Activated B cell treated with CpG ODN at 0.5 μM for 24 hours (primary cell): ENCODE measurements at regions not wholly inside any gene's neighbourhood (a gene's known extent, or its start where the extent isn't known, plus 50 kb on each side); places are given as distances from the start of the nearest gene placed in this dataset.

ENCODE experiments used
- ATAC-seq: fragments of 200-7000 bp; cut with Tn5 transposase; one replicate; pipeline ENCODE4 v1.10.0; 2021; ENCODE audit warnings: low read depth, mild to moderate bottlenecking, moderate library complexity
- CTCF ChIA-PET: fragments of 350-600 bp; sonication (Branson Sonifier 250); formaldehyde crosslinking; loops from one replicate; lab custom pipeline; 2021; ENCODE audit warnings: antibody characterized with exemption; lab: Charles Lee
- POLR2A ChIA-PET: fragments of 350-600 bp; sonication (Branson Sonifier 250); formaldehyde crosslinking; loops from one replicate; lab custom pipeline; 2021; ENCODE audit warnings: antibody characterized with exemption; lab: Charles Lee
- DNase-seq: peaks from one replicate; pipeline ENCODE4 v3.0.0; 2022
- H3K27ac Mint-ChIP-seq: one replicate; pipeline ENCODE4 v1.8.0; 2020; ENCODE audit warnings: mixed read lengths
- H3K27me3 Mint-ChIP-seq: one replicate; pipeline ENCODE4 v1.8.0; 2021; ENCODE audit warnings: mixed read lengths
- H3K36me3 Mint-ChIP-seq: one replicate; pipeline ENCODE4 v1.8.0; 2021; ENCODE audit warnings: low read depth, mixed read lengths
- H3K4me1 Mint-ChIP-seq: one replicate; pipeline ENCODE4 v1.8.0; 2021; ENCODE audit warnings: mixed read lengths
- H3K4me3 Mint-ChIP-seq: one replicate; pipeline ENCODE4 v1.8.0; 2020; ENCODE audit warnings: mild to moderate bottlenecking, mixed read lengths
- H3K9me3 Mint-ChIP-seq: one replicate; pipeline ENCODE4 v1.8.0; 2020; ENCODE audit warnings: mixed read lengths
- intact Hi-C: fragments of 100-400 bp; cut with micrococcal nuclease; formaldehyde crosslinking; loops from one replicate; pipeline ENCODE4 v1.15.1; 2024
- TF ChIP-seq, protein P1 (sequence below): fragments of 200-600 bp; IDR thresholded peaks from one replicate; pipeline ENCODE4 v1.8.0; 2022; ENCODE audit warnings: antibody characterized with exemption, mild to moderate bottlenecking

DNA sequence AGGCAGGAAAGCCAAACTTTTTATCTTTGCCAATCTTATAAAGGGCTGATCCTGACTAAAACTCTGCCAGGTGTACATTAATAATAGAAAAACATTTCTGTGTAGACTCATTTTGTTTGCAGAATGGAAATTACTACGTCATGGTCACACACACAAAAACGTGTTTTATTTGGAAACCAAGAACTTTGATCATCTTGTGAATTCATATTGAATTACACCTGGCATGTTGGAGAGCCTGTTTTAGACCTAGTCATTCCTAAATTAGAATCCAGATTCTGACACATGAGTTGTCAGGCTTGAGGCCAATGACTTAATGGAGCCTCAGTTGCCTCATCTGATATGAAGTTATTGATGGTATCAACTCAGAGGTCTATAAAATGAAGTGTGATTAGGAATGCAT lies 235.6 kb upstream of the TENM4 start:
- no peaks in the 10 kb centered on the region for H3K9me3 Mint-ChIP-seq
- ChIA-PET CTCF (no interaction called here), POLR2A (no interaction called here)
- H3K27ac Mint-ChIP-seq, result no peak overlapping the region
- TF ChIP-seq, protein P1, sequence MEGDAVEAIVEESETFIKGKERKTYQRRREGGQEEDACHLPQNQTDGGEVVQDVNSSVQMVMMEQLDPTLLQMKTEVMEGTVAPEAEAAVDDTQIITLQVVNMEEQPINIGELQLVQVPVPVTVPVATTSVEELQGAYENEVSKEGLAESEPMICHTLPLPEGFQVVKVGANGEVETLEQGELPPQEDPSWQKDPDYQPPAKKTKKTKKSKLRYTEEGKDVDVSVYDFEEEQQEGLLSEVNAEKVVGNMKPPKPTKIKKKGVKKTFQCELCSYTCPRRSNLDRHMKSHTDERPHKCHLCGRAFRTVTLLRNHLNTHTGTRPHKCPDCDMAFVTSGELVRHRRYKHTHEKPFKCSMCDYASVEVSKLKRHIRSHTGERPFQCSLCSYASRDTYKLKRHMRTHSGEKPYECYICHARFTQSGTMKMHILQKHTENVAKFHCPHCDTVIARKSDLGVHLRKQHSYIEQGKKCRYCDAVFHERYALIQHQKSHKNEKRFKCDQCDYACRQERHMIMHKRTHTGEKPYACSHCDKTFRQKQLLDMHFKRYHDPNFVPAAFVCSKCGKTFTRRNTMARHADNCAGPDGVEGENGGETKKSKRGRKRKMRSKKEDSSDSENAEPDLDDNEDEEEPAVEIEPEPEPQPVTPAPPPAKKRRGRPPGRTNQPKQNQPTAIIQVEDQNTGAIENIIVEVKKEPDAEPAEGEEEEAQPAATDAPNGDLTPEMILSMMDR, result no peak
- H3K4me1 Mint-ChIP-seq, result no peaks in the 10 kb centered on the region
- ATAC-seq, result no peak
- intact Hi-C loops, result no loop called here
- no peak for DNase-seq
- H3K27me3 Mint-ChIP-seq, result no peaks in the 10 kb centered on the region
- no peak overlapping the region for H3K4me3 Mint-ChIP-seq
- no peaks in the 10 kb centered on the region for H3K36me3 Mint-ChIP-seq

DNA sequence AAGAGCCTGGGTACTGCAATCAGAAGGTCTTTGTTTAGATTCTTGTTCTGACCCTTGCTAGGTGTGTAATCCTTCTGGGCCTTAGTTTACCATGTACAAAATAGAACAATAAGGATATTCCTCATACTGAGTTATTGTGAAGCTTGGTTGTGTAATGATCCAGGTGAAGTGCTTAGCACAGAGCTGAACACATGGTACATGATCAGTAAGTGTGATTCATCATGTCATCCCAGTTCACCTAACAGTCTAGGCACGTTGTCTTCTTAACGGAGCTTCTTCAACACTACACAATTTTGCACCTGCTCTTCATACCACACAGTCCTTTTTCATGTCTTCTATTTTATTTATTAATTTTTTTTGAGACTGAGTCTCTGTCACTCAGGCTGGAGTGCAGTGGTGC lies 234.3 kb upstream of the TENM4 start:
- TF ChIP-seq, protein P1, result no peak
- ChIA-PET CTCF (no interaction called here), POLR2A (no interaction called here)
- Mint-ChIP-seq H3K27ac (no peak overlapping the region), H3K27me3 (no peaks in the 10 kb centered on the region), H3K4me1 (no peaks in the 10 kb centered on the region), H3K4me3 (no peak overlapping the region), H3K9me3 (no peaks in the 10 kb centered on the region), H3K36me3 (no peaks in the 10 kb centered on the region)
- DNase-seq (no peak), ATAC-seq (no peak)
- intact Hi-C loops, result no loop called here

DNA sequence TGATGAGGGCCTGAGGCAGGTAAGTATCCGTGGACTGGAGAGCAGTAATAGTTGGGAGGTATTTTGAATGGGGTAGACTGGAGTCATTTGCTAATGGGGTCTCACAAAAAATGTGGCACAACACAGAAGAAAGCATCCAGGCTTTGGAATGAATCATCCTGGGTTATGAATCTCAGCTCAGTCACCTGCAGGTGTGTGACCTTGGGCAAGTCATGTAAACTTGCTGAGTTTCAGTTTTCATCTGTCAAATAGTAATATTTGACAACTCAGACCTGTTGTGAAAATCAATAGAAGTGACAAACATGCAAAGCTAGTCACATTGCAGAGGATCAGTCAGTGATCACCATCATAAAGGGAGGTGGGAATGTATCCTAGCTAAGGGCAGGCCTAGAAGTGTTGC lies 232.0 kb upstream of the TENM4 start:
- CTCF ChIA-PET, result no interaction called here
- no peak for ATAC-seq
- Mint-ChIP-seq H3K27ac (no peak overlapping the region), H3K36me3 (no peaks in the 10 kb centered on the region), H3K4me1 (no peaks in the 10 kb centered on the region), H3K4me3 (no peak overlapping the region), H3K9me3 (no peaks in the 10 kb centered on the region), H3K27me3 (no peaks in the 10 kb centered on the region)
- no peak for DNase-seq
- POLR2A ChIA-PET, result no interaction called here
- TF ChIP-seq, protein P1, result no peak
- intact Hi-C loops, result no loop called here

DNA sequence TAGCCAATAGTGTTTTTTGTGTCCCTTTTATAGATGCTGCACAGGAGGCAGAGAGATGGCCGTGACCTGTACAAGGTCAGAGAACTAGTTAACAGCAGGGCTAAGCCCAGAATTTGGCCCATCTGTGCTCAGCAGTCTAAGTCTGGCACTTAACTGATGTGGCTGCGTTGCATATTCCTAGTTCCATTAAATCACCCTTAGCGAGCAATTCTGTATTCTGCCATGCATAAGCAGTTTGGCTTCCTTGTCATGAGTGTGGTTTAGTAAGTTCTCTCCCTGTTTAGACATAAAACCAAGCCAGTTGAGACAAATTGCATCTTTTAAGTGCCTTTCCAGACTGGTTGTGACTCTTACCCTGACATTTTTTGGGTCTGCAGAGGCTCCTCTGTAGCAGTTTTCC lies 230.6 kb upstream of the TENM4 start:
- Mint-ChIP-seq H3K4me1 (no peaks in the 10 kb centered on the region), H3K27me3 (no peaks in the 10 kb centered on the region), H3K27ac (no peak overlapping the region), H3K36me3 (no peaks in the 10 kb centered on the region), H3K4me3 (no peak overlapping the region), H3K9me3 (no peaks in the 10 kb centered on the region)
- DNase-seq (no peak), ATAC-seq (no peak)
- POLR2A ChIA-PET, result no interaction called here
- intact Hi-C loops, result no loop called here
- TF ChIP-seq, protein P1, result no peak
- CTCF ChIA-PET, result no interaction called here

DNA sequence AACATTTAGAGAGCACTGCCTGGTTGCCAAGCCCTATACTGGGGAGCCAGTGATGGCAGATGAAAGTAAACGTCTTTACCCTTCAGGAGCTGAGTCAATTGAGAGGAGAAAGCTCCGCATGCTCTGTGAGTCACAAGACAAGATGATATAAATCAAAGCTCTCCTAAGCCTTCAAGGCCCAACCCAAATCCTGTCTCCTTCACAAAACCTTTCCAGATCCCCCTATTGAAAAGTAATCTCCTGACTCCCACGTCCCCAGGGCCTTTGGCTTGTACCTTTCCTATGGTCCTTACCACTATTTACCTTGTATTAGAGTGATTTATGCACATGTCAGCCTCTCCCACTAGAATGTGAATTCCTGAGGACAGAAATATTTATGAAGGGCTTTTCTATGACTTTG lies 230.1 kb upstream of the TENM4 start:
- TF ChIP-seq, protein P1, result no peak
- ChIA-PET CTCF (no interaction called here), POLR2A (no interaction called here)
- Mint-ChIP-seq H3K4me1 (no peaks in the 10 kb centered on the region), H3K36me3 (no peaks in the 10 kb centered on the region), H3K9me3 (no peaks in the 10 kb centered on the region), H3K27ac (no peak overlapping the region), H3K4me3 (no peak overlapping the region), H3K27me3 (no peaks in the 10 kb centered on the region)
- no peak for ATAC-seq
- DNase-seq, result no peak
- intact Hi-C loops, result no loop called here
